OCI-LY3 (cell line): ENCODE measurements at regions not wholly inside any gene's neighbourhood (a gene's known extent, or its start where the extent isn't known, plus 50 kb on each side); places are given as distances from the start of the nearest gene placed in this dataset.

Experiments used
- H2AFZ ChIP-seq: fragments of 200-600, 300-600 bp; shearing (Covaris generic); 2 replicates; pipeline ENCODE4 v1.6.0; 2014; ENCODE audit warnings: antibody characterized with exemption, low read depth, low read length
- H3K27ac ChIP-seq: fragments of 200-600, 300-600 bp; sonication (generic); 2 replicates; pipeline ENCODE4 v1.5.1; 2014; ENCODE audit warnings: mild to moderate bottlenecking, low read length, moderate library complexity, mixed read lengths
- H3K27me3 ChIP-seq: fragments of 200-600, 300-600 bp; sonication (generic); 2 replicates; pipeline ENCODE4 v1.6.1; 2014; ENCODE audit warnings: low read depth, low read length, mixed read lengths
- H3K36me3 ChIP-seq: fragments of 200-600, 300-600 bp; sonication (generic); replicated peaks from 2 replicates; pipeline ENCODE3; 2014; ENCODE audit warnings: low read depth, low read length, mixed read lengths
- H3K4me1 ChIP-seq: fragments of 300-600, 200-600 bp; sonication (generic); 2 replicates; pipeline ENCODE4 v1.6.1; 2014; ENCODE audit warnings: low read length, mixed read lengths
- H3K4me2 ChIP-seq: fragments of 200-600, 300-600 bp; sonication (generic); 2 replicates; pipeline ENCODE4 v1.6.1; 2014; ENCODE audit warnings: low read length, mixed read lengths
- H3K4me3 ChIP-seq: fragments of 300-600, 200-600 bp; sonication (generic); 2 replicates; pipeline ENCODE4 v1.5.1; 2014; ENCODE audit warnings: antibody characterized with exemption, mild to moderate bottlenecking, low read length, moderate library complexity
- H3K79me2 ChIP-seq: fragments of 300-600, 200-600 bp; shearing (Covaris generic); 2 replicates; pipeline ENCODE4 v1.6.1; 2014; ENCODE audit warnings: mild to moderate bottlenecking, low read length, mixed read lengths
- H3K9ac ChIP-seq: fragments of 300-600, 200-600 bp; shearing (Covaris generic); 2 replicates; pipeline ENCODE4 v1.6.0; 2014; ENCODE audit warnings: mild to moderate bottlenecking, low read length, moderate library complexity
- H3K9me3 ChIP-seq: fragments of 200-600, 300-600 bp; shearing (Covaris generic); 2 replicates; pipeline ENCODE4 v1.6.1; 2014; ENCODE audit warnings: low read length, mixed read lengths; ENCODE audit not compliant: insufficient read depth
- H4K20me1 ChIP-seq: fragments of 200-600, 300-600 bp; sonication (generic); 2 replicates; pipeline ENCODE4 v1.6.1; 2016; ENCODE audit warnings: low read length, mixed read lengths; ENCODE audit not compliant: insufficient read depth
- EZH2phosphoT487 ChIP-seq: fragments of 200-600 bp; shearing (Covaris generic); IDR thresholded peaks from 2 replicates; pipeline ENCODE4 v1.6.1; 2018; ENCODE audit warnings: antibody characterized with exemption, mixed run types, low read depth
- TF ChIP-seq, protein P1 (sequence below): fragments of 200-600, 300-600 bp; sonication (generic); IDR thresholded peaks from 2 replicates; pipeline ENCODE4 v1.5.1; 2014; ENCODE audit warnings: antibody characterized with exemption, low read length, low read depth

DNA sequence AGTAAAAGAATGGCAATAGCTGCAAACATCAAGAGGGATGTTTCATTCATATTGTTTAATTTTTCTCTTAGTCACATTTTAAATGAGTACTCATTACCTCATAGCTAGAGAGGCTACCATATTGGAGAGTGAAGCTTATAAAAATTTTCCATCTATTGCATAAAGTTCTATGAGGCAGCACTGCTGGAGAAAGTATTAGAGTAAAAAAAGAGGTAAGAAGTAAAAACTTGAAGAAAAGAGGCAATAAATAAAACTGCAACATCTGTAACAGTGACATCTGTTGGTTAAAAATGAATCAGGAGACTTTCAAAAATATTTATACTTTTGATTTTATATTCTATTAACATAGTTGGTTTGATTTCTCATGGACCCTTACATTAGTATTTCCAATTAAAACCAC, 284.5 kb upstream of the SEMA3D start:
- peaks cover 22% of the 10 kb centered on the region for H3K4me1 ChIP-seq
- no peaks in the 10 kb centered on the region for H4K20me1 ChIP-seq
- no peak overlapping the region for H2AFZ ChIP-seq
- TF ChIP-seq, protein P1, sequence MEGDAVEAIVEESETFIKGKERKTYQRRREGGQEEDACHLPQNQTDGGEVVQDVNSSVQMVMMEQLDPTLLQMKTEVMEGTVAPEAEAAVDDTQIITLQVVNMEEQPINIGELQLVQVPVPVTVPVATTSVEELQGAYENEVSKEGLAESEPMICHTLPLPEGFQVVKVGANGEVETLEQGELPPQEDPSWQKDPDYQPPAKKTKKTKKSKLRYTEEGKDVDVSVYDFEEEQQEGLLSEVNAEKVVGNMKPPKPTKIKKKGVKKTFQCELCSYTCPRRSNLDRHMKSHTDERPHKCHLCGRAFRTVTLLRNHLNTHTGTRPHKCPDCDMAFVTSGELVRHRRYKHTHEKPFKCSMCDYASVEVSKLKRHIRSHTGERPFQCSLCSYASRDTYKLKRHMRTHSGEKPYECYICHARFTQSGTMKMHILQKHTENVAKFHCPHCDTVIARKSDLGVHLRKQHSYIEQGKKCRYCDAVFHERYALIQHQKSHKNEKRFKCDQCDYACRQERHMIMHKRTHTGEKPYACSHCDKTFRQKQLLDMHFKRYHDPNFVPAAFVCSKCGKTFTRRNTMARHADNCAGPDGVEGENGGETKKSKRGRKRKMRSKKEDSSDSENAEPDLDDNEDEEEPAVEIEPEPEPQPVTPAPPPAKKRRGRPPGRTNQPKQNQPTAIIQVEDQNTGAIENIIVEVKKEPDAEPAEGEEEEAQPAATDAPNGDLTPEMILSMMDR: peak; percentile 15; the same call in 1 of the 2 replicates
- TF ChIP-seq EZH2phosphoT487: no peak
- H3K27ac ChIP-seq: no peak overlapping the region
- H3K9me3 ChIP-seq: no peaks in the 10 kb centered on the region
- no peaks in the 10 kb centered on the region for H3K27me3 ChIP-seq
- H3K79me2 ChIP-seq: no peaks in the 10 kb centered on the region
- no peaks in the 10 kb centered on the region for H3K36me3 ChIP-seq
- H3K4me2 ChIP-seq: peak overlapping the region; percentile 9; the same call in 1 of the 2 replicates
- H3K4me3 ChIP-seq: no peak overlapping the region
- no peak overlapping the region for H3K9ac ChIP-seq

DNA sequence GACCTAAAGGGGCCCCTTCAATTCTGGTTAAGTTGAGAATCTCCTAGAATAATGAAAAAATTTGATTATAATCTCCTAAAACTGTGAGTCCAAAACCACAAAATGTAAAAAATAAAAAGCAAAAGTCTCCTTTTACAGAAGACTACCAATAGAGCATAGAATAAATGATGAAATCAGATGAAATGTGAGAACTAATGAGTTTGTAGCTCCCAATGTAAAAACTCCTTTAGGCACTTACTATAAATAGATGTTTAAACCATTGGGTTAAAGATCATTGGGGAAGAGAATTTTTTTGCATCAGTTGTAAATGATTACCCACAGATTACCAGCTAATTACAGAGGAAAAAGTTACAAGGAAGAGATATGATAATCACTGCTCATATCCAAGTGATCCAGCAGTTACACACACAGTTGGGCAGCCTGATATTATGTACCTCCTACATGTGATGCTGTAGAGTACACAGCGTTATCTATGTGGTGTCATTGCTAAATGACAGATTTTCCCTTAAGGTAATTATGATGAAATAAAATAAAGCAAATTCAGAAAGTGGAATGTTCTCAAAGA, 282.7 kb upstream of the SEMA3D start:
- no peak overlapping the region for H2AFZ ChIP-seq
- TF ChIP-seq, protein P1: no peak
- no peak for TF ChIP-seq EZH2phosphoT487
- no peak overlapping the region for H3K4me2 ChIP-seq
- H3K9ac ChIP-seq: no peak overlapping the region
- H3K9me3 ChIP-seq: no peaks in the 10 kb centered on the region
- H3K4me3 ChIP-seq: no peak overlapping the region
- no peak overlapping the region for H3K27ac ChIP-seq
- no peaks in the 10 kb centered on the region for H3K27me3 ChIP-seq
- H3K79me2 ChIP-seq: no peaks in the 10 kb centered on the region
- no peaks in the 10 kb centered on the region for H3K36me3 ChIP-seq
- peaks cover 17% of the 10 kb centered on the region for H3K4me1 ChIP-seq
- H4K20me1 ChIP-seq: no peaks in the 10 kb centered on the region

DNA sequence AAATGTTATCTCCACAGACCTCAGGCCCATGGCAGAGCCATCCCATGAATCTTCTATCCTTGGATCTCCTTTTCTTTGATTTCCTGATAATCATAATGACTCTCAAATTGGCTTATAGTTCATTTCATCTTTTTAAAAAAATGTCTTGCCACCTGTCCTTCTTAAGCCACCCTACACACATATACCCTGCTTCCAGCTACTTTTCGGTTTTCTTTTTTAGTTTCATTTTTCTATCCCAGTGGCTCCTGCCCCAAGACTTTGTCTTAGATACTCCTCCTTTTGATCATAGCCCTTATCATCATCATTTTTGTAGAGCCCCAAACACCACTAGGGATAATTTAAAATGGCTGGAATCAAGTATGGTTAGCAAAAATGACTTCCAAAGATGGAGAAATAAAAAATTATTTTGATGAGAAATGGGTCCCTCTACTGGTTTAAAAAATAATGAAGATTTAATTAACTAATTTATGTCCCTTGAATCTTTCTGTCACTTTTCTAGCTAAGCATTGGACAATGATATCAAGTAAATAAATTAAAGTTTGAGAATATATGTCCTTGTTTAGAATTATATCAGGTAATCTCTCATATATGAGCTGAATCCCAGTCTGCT, 277.3 kb upstream of the SEMA3D start:
- Histone ChIP-seq H3K27ac (no peak overlapping the region), H3K9me3 (no peaks in the 10 kb centered on the region), H3K9ac (peak overlapping the region; percentile 5; the same call in 1 of the 2 replicates), H3K36me3 (no peaks in the 10 kb centered on the region), H3K79me2 (no peaks in the 10 kb centered on the region), H4K20me1 (no peaks in the 10 kb centered on the region), H3K4me2 (peak overlapping the region; percentile 56), H3K4me1 (no peaks in the 10 kb centered on the region), H2AFZ (peak overlapping the region; percentile 78), H3K4me3 (peak overlapping the region; percentile 50), H3K27me3 (no peaks in the 10 kb centered on the region)
- TF ChIP-seq, protein P1: peak; percentile 54
- no peak for TF ChIP-seq EZH2phosphoT487

DNA sequence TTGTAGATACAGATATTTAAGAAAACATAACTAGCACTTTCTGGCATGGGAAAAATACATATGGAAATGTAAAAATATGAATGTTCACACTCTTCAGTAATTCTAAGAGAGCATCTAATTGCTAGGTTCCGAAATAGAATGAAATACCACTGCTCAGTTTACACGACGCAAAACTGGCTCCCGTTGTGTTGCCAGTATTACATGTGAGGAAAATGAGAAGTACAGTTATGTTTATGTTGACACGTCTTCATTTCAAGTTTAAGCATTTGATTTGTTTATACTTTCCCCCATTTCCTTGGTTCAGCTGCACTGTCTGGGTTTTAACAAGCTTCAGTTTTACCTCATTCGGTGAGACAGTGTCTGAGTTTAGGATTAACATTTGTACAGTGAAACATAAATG, 275.8 kb upstream of the SEMA3D start:
- H3K4me3 ChIP-seq: no peak overlapping the region
- no peak overlapping the region for H2AFZ ChIP-seq
- no peak for TF ChIP-seq EZH2phosphoT487
- TF ChIP-seq, protein P1: no peak
- H3K9me3 ChIP-seq: no peaks in the 10 kb centered on the region
- no peak overlapping the region for H3K27ac ChIP-seq
- H3K79me2 ChIP-seq: no peaks in the 10 kb centered on the region
- no peaks in the 10 kb centered on the region for H3K36me3 ChIP-seq
- H4K20me1 ChIP-seq: no peaks in the 10 kb centered on the region
- no peaks in the 10 kb centered on the region for H3K4me1 ChIP-seq
- no peak overlapping the region for H3K9ac ChIP-seq
- no peak overlapping the region for H3K4me2 ChIP-seq
- H3K27me3 ChIP-seq: no peaks in the 10 kb centered on the region
